ENCODE measurements at regions not wholly inside any gene's neighbourhood (a gene's known extent, or its start where the extent isn't known, plus 50 kb on each side); places are given as distances from the start of the nearest gene placed in this dataset.

- TF ChIP-seq ZBTB34 (CRISPR knock-in tag; IDR thresholded peaks at IDR 0.05) = no peak
- TF ChIP-seq SIX4 (CRISPR knock-in tag; IDR thresholded peaks at IDR 0.05) = no peak
- no peak for TF ChIP-seq TP53 (CRISPR knock-in tag; conservative IDR thresholded peaks at IDR 0.05)
- TF ChIP-seq SIN3A (IDR thresholded peaks at IDR 0.05; ENCODE audit: borderline replicate concordance, low read depth, low read length) = no peak
- TF ChIP-seq ZNF292 (CRISPR knock-in tag; IDR thresholded peaks at IDR 0.05; ENCODE audit: borderline replicate concordance, low read depth) = no peak
These were observed 229.2 kb upstream of the PKP2 start (continued) for GRCh38 chr12:33125755-33126154.

DNA sequence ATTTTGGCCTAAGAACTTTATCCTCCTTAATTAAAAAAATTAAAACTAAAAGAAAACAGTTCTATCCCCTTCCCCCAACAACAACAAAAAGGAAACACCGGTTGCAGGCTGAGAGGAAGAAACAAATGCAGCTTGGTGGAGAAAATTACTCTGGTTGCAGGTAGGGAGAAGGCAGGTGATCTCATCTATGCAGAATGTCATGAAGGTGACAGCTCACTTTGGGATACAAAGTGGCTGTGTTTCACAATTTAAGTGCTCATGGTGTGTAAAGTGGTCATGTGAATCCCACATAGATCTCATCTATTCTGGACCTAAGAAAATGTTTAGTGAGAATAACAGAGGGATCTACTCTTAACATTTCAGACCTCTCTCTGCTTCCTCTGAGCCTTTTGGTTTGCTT lies 219.7 kb upstream of the PKP2 start:
- no peaks in the 10 kb centered on the region for H4K20me1 ChIP-seq (ENCODE audit: insufficient read depth, low read length)
- in situ Hi-C loops (cut with HindIII; ENCODE audit: extremely low pct_ligation_motif_present, low pct_unique_long_range_greater_than_20kb) = no loop called here
- no peaks in the 10 kb centered on the region for H3K79me2 ChIP-seq (ENCODE audit: insufficient read depth, low read length)
- H3K4me3 ChIP-seq (replicated peaks in 1 of 3; ENCODE audit: insufficient read depth in 1 of 3, low read depth in 2 of 3, low read length in 3 of 3) = no peak overlapping the region
- no peaks in the 10 kb centered on the region for H3K36me3 ChIP-seq (replicated peaks in 1 of 2; ENCODE audit: control insufficient read depth in 1 of 2, insufficient read depth in 2 of 2, low read length in 2 of 2)
- H3K4me1 ChIP-seq (ENCODE audit: insufficient read depth, low read length) = no peaks in the 10 kb centered on the region
- no peaks in the 10 kb centered on the region for H3K27me3 ChIP-seq (ENCODE audit: control insufficient read depth in 1 of 2, insufficient read depth in 2 of 2, low read length in 2 of 2)
- H3K27ac ChIP-seq (ENCODE audit: extremely low read length, insufficient read depth, low read length) = no peak overlapping the region
- FAIRE-seq (no peak), DNase-seq (ENCODE audit: low spot score) (no peak), ATAC-seq (no peak)
- 0% methylated on average over 1 of the region's 1 CpG for WGBS (ENCODE audit: low lambda C conversion rate)
- ChIA-PET CTCF (ENCODE audit: low intra/inter-chr PET ratio, low total read pairs) (no interaction called here), POLR2A (no interaction called here)
- H2AFZ ChIP-seq (ENCODE audit: low read length) = no peak overlapping the region
- no TSS peak for BruUV-seq (replicated peaks)
- H3K4me2 ChIP-seq (ENCODE audit: low read depth, low read length) = no peak overlapping the region
- H3K9ac ChIP-seq (ENCODE audit: insufficient read depth, low read depth, low read length) = no peak overlapping the region
- H3K9me3 ChIP-seq (ENCODE audit: low read length) = no peaks in the 10 kb centered on the region
- TF ChIP-seq TRIM22 (IDR thresholded peaks at IDR 0.05) (no peak), SIN3B (IDR thresholded peaks at IDR 0.05; ENCODE audit: low read length) (no peak), LCORL (IDR thresholded peaks at IDR 0.05) (no peak), LCORL (CRISPR knock-in tag; IDR thresholded peaks at IDR 0.05) (no peak)
- intact Hi-C loops (cut with micrococcal nuclease; ENCODE audit: unreplicated experiment) = no loop called here
